ENCODE measurements at regions not wholly inside any gene's neighbourhood (a gene's known extent, or its start where the extent isn't known, plus 50 kb on each side); places are given as distances from the start of the nearest gene placed in this dataset.

- TF ChIP-seq POLR2A (IDR thresholded peaks at IDR 0.05) (no peak), CTCF (IDR thresholded peaks at IDR 0.05) (no peak)
Observed at GRCh38 chr2:19844750-19845149, 57.0 kb downstream of the TTC32 start.
